HG02884 (cell line): ENCODE measurements at regions not wholly inside any gene's neighbourhood (a gene's known extent, or its start where the extent isn't known, plus 50 kb on each side); places are given as distances from the start of the nearest gene placed in this dataset.
"Not testable (repeated sequence)": the region's sequence is repeated elsewhere in the genome, so short reads cannot be mapped to it uniquely, and the experiment has no call there.

Experiments used
- ATAC-seq: cut with Tn5 transposase; IDR thresholded peaks from one replicate; pipeline ENCODE4 v1.9.1; 2021; ENCODE audit warnings: mild to moderate bottlenecking, moderate library complexity; ENCODE audit not compliant: unreplicated experiment

DNA sequence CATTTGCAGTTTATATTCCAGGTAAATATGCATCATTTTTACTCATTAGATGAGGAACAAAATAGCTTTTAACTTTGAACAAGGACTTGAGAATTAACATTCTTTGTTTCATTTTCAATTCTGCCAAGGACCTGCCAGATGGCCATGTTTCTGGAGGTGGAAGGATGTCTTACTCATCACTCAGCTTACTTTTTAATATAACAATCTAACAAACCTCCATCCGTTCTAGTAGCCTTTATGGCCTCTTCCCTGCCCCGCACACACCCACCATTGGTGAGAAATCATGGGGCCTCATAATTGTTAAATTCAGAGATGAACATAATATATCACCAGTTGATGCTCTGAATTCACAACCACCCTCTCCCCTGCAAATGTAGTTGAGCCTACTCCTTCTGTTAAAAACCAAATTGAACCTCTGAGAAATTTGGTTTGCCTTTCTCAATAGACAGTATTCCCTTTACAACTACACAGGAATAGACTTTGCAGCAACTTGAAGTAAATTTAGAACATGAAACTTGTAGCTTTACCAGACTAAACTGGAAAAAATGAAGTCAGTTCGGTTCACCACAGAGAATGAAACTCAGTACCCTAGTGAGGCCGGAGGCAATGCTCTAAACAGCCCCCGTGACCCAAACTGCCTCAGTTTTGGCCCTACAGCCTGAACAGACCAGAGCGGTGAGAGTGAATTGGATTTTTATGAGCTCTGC is 50.1 kb upstream of the ACSL4 start:
- peak; percentile 85 for ATAC-seq

DNA sequence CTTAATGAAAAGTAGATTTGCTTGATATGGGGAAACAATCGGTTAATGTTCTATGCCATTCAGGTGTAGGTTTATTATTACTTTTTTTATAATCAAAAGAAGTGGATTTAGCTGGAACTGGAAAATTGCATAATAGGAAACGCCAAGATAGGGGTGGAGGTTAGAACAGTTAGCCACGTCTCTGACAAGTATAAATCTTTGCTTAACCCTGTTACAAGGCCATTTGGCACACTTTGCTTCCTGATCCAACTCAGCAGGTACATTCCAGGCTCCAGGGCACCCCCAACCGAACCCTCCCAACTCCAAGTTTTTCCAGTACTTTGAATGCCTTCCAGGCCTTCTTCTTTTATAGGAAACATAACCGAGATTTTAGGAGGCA is 50.6 kb upstream of the ACSL4 start:
- no peak for ATAC-seq

DNA sequence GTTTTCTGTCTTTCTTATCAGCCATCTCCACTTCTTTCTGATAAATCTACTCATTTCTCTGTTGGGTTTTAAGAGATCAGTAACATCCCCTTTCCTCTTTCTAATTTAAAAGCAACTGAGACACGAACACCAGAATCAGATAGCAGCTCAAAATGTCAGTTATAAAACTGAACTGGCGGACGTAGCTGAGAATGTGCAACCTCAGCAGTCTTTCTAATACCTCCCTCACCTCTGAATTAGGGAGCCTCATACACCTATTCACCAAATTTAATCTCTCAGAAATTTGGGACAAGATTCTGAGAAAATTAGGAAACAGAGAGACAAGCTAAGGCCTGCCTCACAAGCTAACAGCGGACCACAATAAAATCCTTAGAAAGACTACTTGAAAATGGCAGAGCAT is 52.0 kb upstream of the ACSL4 start:
- no peak for ATAC-seq

DNA sequence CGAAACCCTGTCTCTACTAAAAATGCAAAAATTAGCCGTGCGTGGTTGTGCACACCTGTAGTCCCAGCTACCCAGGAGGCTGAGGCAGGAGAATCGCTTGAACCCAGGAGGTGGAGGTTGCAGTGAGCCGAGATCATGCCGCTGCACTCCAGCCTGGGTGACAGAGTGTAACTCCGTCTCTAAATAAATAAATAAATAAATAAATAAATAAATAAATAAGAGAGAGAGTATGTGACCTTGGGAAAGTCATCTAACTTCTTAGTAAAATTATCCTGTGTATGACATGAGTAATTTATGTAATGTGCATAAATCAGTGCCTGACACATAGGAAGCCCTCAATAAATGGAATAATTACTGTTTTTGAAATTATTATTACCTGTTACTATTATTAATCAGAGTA is 57.5 kb upstream of the ACSL4 start:
- ATAC-seq = not testable (repeated sequence)

GRCh38 chrX:109793191-109793590 is 60.1 kb upstream of the ACSL4 start:
- no peak for ATAC-seq

GRCh38 chrX:109795682-109796081 is 62.6 kb upstream of the ACSL4 start:
- ATAC-seq = no peak

DNA sequence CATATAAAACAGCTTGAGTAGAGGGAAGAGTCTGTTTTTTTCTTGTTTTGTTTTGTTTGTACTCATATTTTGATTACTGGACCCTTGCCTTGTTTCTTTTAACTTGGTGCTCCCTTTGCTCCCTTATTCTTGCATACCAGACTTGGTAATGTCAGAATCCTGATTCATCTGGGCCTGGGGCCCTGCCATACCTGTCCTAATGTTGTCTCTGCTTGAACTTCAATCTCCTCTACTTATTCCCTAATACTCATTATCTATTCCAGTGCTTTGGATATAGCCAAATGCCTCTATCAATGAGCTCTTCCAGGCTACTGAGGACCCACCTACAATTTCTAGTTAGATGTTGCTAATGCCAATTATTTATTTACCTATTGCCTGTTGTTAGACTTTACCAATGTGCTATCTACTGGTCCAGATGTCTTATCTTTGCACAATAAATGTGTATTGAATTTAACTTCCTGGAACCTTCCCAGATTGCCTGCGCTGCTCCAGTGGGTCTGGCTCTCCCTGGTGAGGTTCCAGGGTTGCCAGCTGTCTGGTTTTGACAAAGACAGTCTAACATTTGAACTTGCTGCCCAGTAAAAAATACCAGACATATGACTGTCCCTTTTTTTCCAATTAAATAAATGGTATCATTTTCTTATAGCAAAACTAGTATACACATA is 64.4 kb upstream of the ACSL4 start:
- ATAC-seq = no peak

DNA sequence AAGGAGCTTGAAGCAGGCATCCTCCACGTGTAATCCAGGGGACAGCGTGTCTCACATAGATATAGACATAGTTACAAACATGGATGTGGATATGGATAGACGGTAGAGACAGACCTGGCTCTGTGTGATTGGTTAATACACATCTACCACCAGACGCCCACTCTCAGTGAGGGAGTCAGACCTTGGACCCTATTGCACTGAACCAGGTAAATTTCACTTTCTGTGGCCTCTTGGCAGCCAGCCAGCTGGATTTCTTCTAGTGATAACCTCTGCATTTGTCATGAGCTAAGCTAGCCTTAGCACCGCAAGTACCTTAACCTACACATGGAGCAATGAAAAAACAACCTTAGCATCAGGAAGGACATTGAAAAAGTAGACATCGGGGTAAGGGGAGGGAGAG is 79.2 kb upstream of the ACSL4 start:
- ATAC-seq = no peak

- ATAC-seq = no peak
Observed at GRCh38 chrX:109813236-109813635, 80.2 kb upstream of the ACSL4 start.

GRCh38 chrX:109818976-109819375 is 85.9 kb upstream of the ACSL4 start:
- ATAC-seq = no peak

- no peak for ATAC-seq
Observed at GRCh38 chrX:109822861-109823260, 89.8 kb upstream of the ACSL4 start.

GRCh38 chrX:109826954-109827708 is 94.1 kb upstream of the ACSL4 start:
- ATAC-seq = no peak

GRCh38 chrX:109827772-109828171 is 94.7 kb upstream of the ACSL4 start:
- no peak for ATAC-seq

DNA sequence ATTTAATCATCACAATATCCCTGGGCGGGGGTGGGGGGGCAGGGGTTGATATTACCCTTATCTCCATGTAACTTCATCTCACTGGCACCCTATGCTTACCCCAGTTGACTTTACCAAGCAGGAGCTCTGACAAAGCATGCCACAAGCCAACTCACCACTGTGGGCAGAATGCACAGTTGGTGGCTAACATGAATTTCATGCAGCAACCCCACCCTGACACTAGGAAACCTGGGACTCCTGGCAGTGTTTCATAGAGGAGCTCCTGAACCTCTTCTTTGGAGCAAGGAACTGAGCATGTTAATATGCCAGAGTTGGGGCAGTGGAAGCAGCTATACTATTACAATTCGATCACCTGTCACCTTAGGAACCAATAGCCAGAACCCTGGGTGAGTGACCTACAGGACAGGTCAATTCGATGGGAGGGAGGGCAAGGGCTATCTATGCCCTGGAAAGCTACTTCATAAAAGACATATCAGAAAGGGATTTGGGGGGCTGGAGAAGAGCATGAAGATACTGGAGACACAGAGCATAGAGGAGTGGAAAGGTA is 97.2 kb upstream of the ACSL4 start:
- ATAC-seq = no peak

- peak; percentile 57 for ATAC-seq
Observed at GRCh38 chrX:109830704-109831206, 97.7 kb upstream of the ACSL4 start.

DNA sequence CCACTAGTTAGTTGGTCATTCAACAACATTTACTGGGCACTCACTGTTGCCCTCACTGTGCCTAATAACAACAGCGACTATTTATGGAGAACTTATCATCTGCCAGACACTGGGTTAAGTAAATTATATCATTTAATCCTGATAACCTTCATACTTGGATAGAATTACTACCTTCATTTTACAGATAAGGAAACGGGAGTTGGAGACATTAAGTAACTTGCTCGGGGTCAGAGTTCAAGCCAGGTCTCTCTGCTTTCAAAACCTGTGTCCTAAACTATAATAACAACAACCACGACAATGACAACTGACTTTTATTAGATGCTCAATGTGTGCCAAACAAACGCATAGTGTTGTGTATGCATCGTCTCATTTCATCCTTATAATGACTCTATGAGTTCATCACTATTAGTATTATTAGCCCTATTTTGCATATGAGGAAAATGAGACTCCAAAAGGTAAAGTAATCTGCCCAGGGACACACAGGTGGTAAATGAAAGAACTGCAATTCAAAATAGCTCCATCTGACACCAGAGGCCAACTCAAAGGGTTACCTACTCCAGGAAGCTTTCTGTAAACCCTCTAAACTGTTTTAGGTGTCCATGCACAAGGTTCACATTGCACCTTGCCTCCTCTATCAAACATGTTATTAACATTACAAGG is 98.4 kb upstream of the ACSL4 start:
- no peak for ATAC-seq

DNA sequence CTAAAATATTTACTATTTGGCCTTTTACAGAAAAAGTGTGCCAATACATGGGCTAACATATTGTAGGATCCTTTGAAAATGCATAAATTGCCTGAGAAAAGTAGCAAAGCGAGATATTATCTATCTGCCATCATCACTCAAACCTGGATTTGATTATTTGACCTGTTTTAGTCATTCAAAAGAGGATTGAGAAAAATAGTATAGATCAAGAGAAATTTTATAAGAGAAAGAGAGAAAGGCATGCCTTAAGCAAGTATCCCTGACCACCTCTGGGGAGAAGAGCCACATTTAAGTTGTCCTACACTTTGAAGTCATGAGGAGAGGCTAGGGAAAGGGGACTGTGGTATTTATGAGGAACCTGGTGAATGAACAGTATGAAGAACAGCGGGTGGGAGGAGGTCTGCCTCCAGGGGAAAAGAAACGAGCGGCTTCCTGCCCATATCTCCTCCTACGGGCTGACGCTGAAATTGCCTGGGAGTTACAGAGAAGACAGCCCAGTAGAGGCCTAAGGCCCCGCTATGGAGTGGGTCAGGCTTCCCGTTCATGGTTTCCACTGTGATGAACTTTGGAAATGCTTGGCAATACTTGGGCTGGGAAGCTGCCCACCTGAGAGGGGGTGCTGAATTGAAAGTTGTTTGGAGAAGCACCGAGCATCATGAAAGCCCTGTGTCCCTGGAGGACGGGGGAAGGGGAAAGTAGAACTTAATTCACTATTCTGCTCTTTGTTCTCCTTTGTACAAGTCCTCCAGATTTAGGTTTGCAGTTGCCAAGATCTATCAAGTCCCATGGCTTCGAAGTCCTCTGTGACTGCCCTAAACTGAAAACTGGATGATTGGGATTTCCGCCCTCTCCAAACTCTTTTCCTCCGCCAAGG is 106.9 kb upstream of the ACSL4 start:
- no peak for ATAC-seq

DNA sequence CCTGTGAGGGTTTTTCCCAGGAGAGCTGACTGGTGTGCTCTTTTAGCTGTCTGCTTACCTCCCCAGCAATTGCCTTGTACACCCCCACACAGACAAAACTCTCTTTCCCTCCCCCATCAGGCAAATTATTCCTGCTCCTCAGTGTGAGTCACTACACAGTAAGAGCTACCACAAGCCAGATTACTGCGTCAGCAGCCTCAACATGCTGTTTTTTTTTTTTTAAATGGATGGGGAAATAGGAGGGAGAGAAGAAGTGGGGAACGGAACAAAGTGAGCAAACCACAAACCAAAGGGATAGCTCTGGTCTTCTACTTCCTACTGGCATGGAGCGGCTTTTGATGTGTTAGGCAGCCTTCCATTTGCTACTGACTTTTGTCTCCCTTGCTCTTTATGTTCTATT is 107.5 kb upstream of the ACSL4 start:
- no peak for ATAC-seq

GRCh38 chrX:109841257-109841656 is 108.2 kb upstream of the ACSL4 start:
- ATAC-seq = no peak
